DOHH2 (cell line): ENCODE measurements at regions not wholly inside any gene's neighbourhood (a gene's known extent, or its start where the extent isn't known, plus 50 kb on each side); places are given as distances from the start of the nearest gene placed in this dataset.

Source experiments
- H3F3A ChIP-seq: fragments of 200-600 bp; sonication (generic), shearing (Covaris generic); 2 replicates; pipeline ENCODE4 v1.6.0; 2016; ENCODE audit warnings: antibody characterized with exemption, mild to moderate bottlenecking; ENCODE audit not compliant: control insufficient read depth, insufficient read depth
- H3K27ac ChIP-seq: fragments of 200-600 bp; sonication (generic); 2 replicates; pipeline ENCODE4 v1.5.1; 2014; ENCODE audit warnings: low read depth, mild to moderate bottlenecking, low read length, moderate library complexity
- H3K27me3 ChIP-seq: fragments of 200-600 bp; sonication (generic); 2 replicates; pipeline ENCODE4 v1.6.1; 2014; ENCODE audit warnings: mild to moderate bottlenecking, low read length, mixed read lengths; ENCODE audit not compliant: control insufficient read depth
- H3K36me3 ChIP-seq: fragments of 200-600 bp; sonication (generic); 2 replicates; pipeline ENCODE4 v1.6.1; 2014; ENCODE audit warnings: mild to moderate bottlenecking, low read length, moderate library complexity, mixed read lengths; ENCODE audit not compliant: control insufficient read depth
- H3K4me1 ChIP-seq: fragments of 200-600 bp; sonication (generic); 2 replicates; pipeline ENCODE4 v1.6.1; 2014; ENCODE audit warnings: mild to moderate bottlenecking, low read length, mixed read lengths; ENCODE audit not compliant: control insufficient read depth
- H3K4me2 ChIP-seq: fragments of 200-600 bp; sonication (generic); 2 replicates; pipeline ENCODE4 v1.6.0; 2014; ENCODE audit warnings: mild to moderate bottlenecking, low read length, moderate library complexity
- H3K4me3 ChIP-seq: fragments of 200-600 bp; sonication (generic); 2 replicates; pipeline ENCODE4 v1.5.1; 2014; ENCODE audit warnings: mild to moderate bottlenecking, low read length, mixed read lengths
- H3K79me2 ChIP-seq: fragments of 200-600 bp; sonication (generic); 2 replicates; pipeline ENCODE4 v1.6.1; 2014; ENCODE audit warnings: mild to moderate bottlenecking, low read length, mixed read lengths; ENCODE audit not compliant: control insufficient read depth
- H3K9me2 ChIP-seq: fragments of 200-600 bp; sonication (generic); replicated peaks from 2 replicates; pipeline ENCODE4 v1.6.1; 2014; ENCODE audit warnings: mild to moderate bottlenecking, low read length, mixed read lengths; ENCODE audit not compliant: control insufficient read depth
- H3K9me3 ChIP-seq: fragments of 200-600 bp; sonication (generic); 2 replicates; pipeline ENCODE4 v1.6.1; 2014; ENCODE audit warnings: antibody characterized with exemption, low read length, mixed read lengths; ENCODE audit not compliant: control insufficient read depth, insufficient read depth
- H4K20me1 ChIP-seq: fragments of 200-600 bp; sonication (generic); 2 replicates; pipeline ENCODE4 v1.6.0; 2014; ENCODE audit warnings: low read depth, mild to moderate bottlenecking, antibody characterized with exemption, low read length, moderate library complexity; ENCODE audit not compliant: control insufficient read depth, insufficient read depth
- CTCF ChIP-seq: fragments of 200-600 bp; sonication (generic); IDR thresholded peaks from one replicate; pipeline ENCODE4 v1.5.1; 2014; ENCODE audit warnings: antibody characterized with exemption, mild to moderate bottlenecking, low read depth, low read length; ENCODE audit not compliant: poor library complexity, severe bottlenecking
- EZH2phosphoT487 ChIP-seq: fragments of 200-600 bp; sonication (generic); IDR thresholded peaks from 2 replicates; pipeline ENCODE4 v1.6.1; 2017; ENCODE audit warnings: borderline replicate concordance, mild to moderate bottlenecking, antibody characterized with exemption, low read length, moderate library complexity, mixed read lengths

- Histone ChIP-seq H4K20me1 (no peaks in the 10 kb centered on the region), H3K4me1 (no peaks in the 10 kb centered on the region), H3K27me3 (no peaks in the 10 kb centered on the region), H3K9me3 (no peaks in the 10 kb centered on the region), H3K4me2 (no peak overlapping the region), H3K9me2 (no peaks in the 10 kb centered on the region), H3F3A (no peaks in the 10 kb centered on the region), H3K27ac (no peak overlapping the region), H3K79me2 (no peaks in the 10 kb centered on the region), H3K36me3 (no peaks in the 10 kb centered on the region), H3K4me3 (no peak overlapping the region)
- no peak for TF ChIP-seq EZH2phosphoT487
- no peak for TF ChIP-seq CTCF
These were observed 1781.1 kb upstream of the TENM3 start for GRCh38 chr4:180462116-180462515.

GRCh38 chr4:180465364-180465763 is 1777.8 kb upstream of the TENM3 start:
- Histone ChIP-seq H3K4me1 (no peaks in the 10 kb centered on the region), H3K27ac (no peak overlapping the region), H3F3A (no peaks in the 10 kb centered on the region), H3K9me2 (no peaks in the 10 kb centered on the region), H3K79me2 (no peaks in the 10 kb centered on the region), H3K4me3 (no peak overlapping the region), H4K20me1 (no peaks in the 10 kb centered on the region), H3K4me2 (no peak overlapping the region), H3K36me3 (no peaks in the 10 kb centered on the region), H3K9me3 (no peaks in the 10 kb centered on the region), H3K27me3 (no peaks in the 10 kb centered on the region)
- TF ChIP-seq EZH2phosphoT487 (no peak), CTCF (no peak)

- no peaks in the 10 kb centered on the region for H3K27me3 ChIP-seq
- no peaks in the 10 kb centered on the region for H3F3A ChIP-seq
- TF ChIP-seq CTCF (no peak), EZH2phosphoT487 (no peak)
- no peaks in the 10 kb centered on the region for H3K36me3 ChIP-seq
- no peak overlapping the region for H3K27ac ChIP-seq
- H3K9me2 ChIP-seq: no peaks in the 10 kb centered on the region
- H3K4me3 ChIP-seq: no peak overlapping the region
- H4K20me1 ChIP-seq: no peaks in the 10 kb centered on the region
- H3K4me1 ChIP-seq: no peaks in the 10 kb centered on the region
- H3K9me3 ChIP-seq: no peaks in the 10 kb centered on the region
- H3K79me2 ChIP-seq: no peaks in the 10 kb centered on the region
- H3K4me2 ChIP-seq: no peak overlapping the region
These were observed 1760.2 kb upstream of the TENM3 start for GRCh38 chr4:180483036-180483435.

- Histone ChIP-seq H3K4me2 (no peak overlapping the region), H3K4me1 (no peaks in the 10 kb centered on the region), H3K79me2 (no peaks in the 10 kb centered on the region), H3K36me3 (no peaks in the 10 kb centered on the region), H3K27me3 (no peaks in the 10 kb centered on the region), H4K20me1 (no peaks in the 10 kb centered on the region), H3K9me2 (no peaks in the 10 kb centered on the region), H3K4me3 (no peak overlapping the region), H3K9me3 (no peaks in the 10 kb centered on the region), H3F3A (no peaks in the 10 kb centered on the region), H3K27ac (no peak overlapping the region)
- no peak for TF ChIP-seq CTCF
These were observed 1757.8 kb upstream of the TENM3 start for GRCh38 chr4:180485407-180485806.
